A549 (cell line): ENCODE measurements at regions not wholly inside any gene's neighbourhood (a gene's known extent, or its start where the extent isn't known, plus 50 kb on each side); places are given as distances from the start of the nearest gene placed in this dataset.

ENCODE experiments used
- ATAC-seq, 2 experiments: fragments of 200-7000 bp in 1 of 2; fragments of >200 bp in 1 of 2; cut with Nextera tagmentation in 1 of 2; cut with Tn5 transposase in 1 of 2; 3 replicates each; pipeline versions ENCODE4 v1.8.0 to v1.9.1; 2018 to 2020; ENCODE audit warnings: mild to moderate bottlenecking in 1 of 2, moderate library complexity in 1 of 2
- CTCF ChIA-PET: fragments of 300-600 bp; sonication (Branson Sonifier 250); formaldehyde crosslinking; extraction: SDS; loops from one replicate; lab custom pipeline; 2021; ENCODE audit warnings: antibody characterized with exemption, inconsistent platforms; lab: Yijun Ruan, JAX
- POLR2A ChIA-PET: fragments of 350-600 bp; formaldehyde crosslinking; extraction: SDS; loops from one replicate; lab custom pipeline; 2021; ENCODE audit warnings: antibody characterized with exemption, inconsistent platforms; lab: Yijun Ruan, JAX
- DNase-seq, 2 experiments: peaks; one replicate each; pipeline versions ENCODE4 v3.0.0 to v3.0.0-alpha.2; 2011 to 2016; ENCODE audit warnings: low read depth in 1 of 2, low spot score in 1 of 2
- FAIRE-seq: peaks from 2 replicates; lab custom pipeline; 2011; peaks lifted over from hg19 to GRCh38; lab: Jason Lieb, UNC
- H3K27ac ChIP-seq, 2 experiments: fragments of >200 bp; sonication (Bioruptor Twin); formaldehyde crosslinking; 3 replicates each; pipeline ENCODE4 v1.5.1; 2016 to 2017
- H3K4me1 ChIP-seq: fragments of >200 bp; sonication (Bioruptor Twin); formaldehyde crosslinking; 3 replicates; pipeline ENCODE4 v1.6.1; 2016
- H3K4me2 ChIP-seq: fragments of >200 bp; sonication (Bioruptor Twin); formaldehyde crosslinking; 3 replicates; pipeline ENCODE4 v1.6.1; 2016
- H3K4me3 ChIP-seq: fragments of >200 bp; sonication (Bioruptor Twin); formaldehyde crosslinking; 3 replicates; pipeline ENCODE4 v1.5.1; 2016
- H3K9me3 ChIP-seq: fragments of >200 bp; sonication (Bioruptor Twin); formaldehyde crosslinking; 3 replicates; pipeline ENCODE4 v1.6.1; 2016
- CBX8 ChIP-seq: fragments of 200-600 bp; sonication (generic); IDR thresholded peaks from 2 replicates; pipeline ENCODE4 v1.6.1; 2016
- CEBPB ChIP-seq, 2 experiments: fragments of >200 bp in 1 of 2; sonication (Bioruptor Twin) in 1 of 2; formaldehyde crosslinking in 1 of 2; IDR thresholded peaks; 2 replicates each; pipeline ENCODE4 v1.6.1; 2012 to 2016
- CHD4 ChIP-seq: fragments of 200-600 bp; sonication (generic); IDR thresholded peaks from 2 replicates; pipeline ENCODE4 v1.6.1; 2016; ENCODE audit warnings: antibody characterized with exemption, mild to moderate bottlenecking, borderline replicate concordance
- EHF ChIP-seq: fragments of 250-450 bp; sonication (Bioruptor Pico); IDR thresholded peaks from 2 replicates; pipeline ENCODE4 v1.5.0; 2020; ENCODE audit warnings: mild to moderate bottlenecking
- EP300 ChIP-seq, 2 experiments: fragments of >200 bp; sonication (Bioruptor Twin); formaldehyde crosslinking; IDR thresholded peaks; 2 replicates in 1 of 2; 3 replicates in 1 of 2; pipeline ENCODE4 v1.6.1; 2016 to 2017
- FOSB ChIP-seq: fragments of 250-450 bp; sonication (Bioruptor Pico); IDR thresholded peaks from 2 replicates; pipeline ENCODE4 v1.5.0; 2020; ENCODE audit warnings: mild to moderate bottlenecking, moderate library complexity
- HDAC2 ChIP-seq: fragments of 200-600 bp; sonication (generic); IDR thresholded peaks from 2 replicates; pipeline ENCODE4 v1.6.1; 2016
- HEYL ChIP-seq: fragments of 250-450 bp; sonication (Bioruptor Pico); IDR thresholded peaks from 2 replicates; pipeline ENCODE4 v1.8.0; 2021; ENCODE audit warnings: mild to moderate bottlenecking, moderate library complexity
- JUN ChIP-seq, 2 experiments: fragments of >200 bp; sonication (Bioruptor Twin); formaldehyde crosslinking; IDR thresholded peaks; 2 replicates in 1 of 2; 3 replicates in 1 of 2; pipeline ENCODE4 v1.6.1; 2016 to 2017
- MAFK ChIP-seq: fragments of 450-650 bp; IDR thresholded peaks from 2 replicates; pipeline ENCODE4 v1.6.1; 2014; ENCODE audit not compliant: partially characterized antibody
- MAZ ChIP-seq: fragments of 150-350 bp; IDR thresholded peaks from 2 replicates; pipeline ENCODE4 v1.6.1; 2014; ENCODE audit warnings: antibody characterized with exemption, low read depth, low read length, borderline replicate concordance
- NFE2L2 ChIP-seq: fragments of 150-350 bp; conservative IDR thresholded peaks from 2 replicates; pipeline ENCODE4 v1.6.1; 2014; ENCODE audit warnings: low read length
- NPAS2 ChIP-seq: fragments of 250-450 bp; sonication (Bioruptor Pico); IDR thresholded peaks from 2 replicates; pipeline ENCODE4 v1.8.0; 2022; ENCODE audit warnings: mild to moderate bottlenecking, moderate library complexity, borderline replicate concordance
- NR3C1 ChIP-seq: fragments of >200 bp; sonication (Bioruptor Twin); formaldehyde crosslinking; IDR thresholded peaks from 3 replicates; pipeline ENCODE4 v1.6.1; 2017
- POLR2A ChIP-seq: IDR thresholded peaks from 2 replicates; pipeline ENCODE4 v1.6.1; 2012; ENCODE audit warnings: mild to moderate bottlenecking, low read length
- RAD21 ChIP-seq, 2 experiments: fragments of >200 bp in 1 of 2; sonication (Bioruptor Twin) in 1 of 2; formaldehyde crosslinking in 1 of 2; IDR thresholded peaks in 1 of 2; conservative IDR thresholded peaks in 1 of 2; 2 replicates in 1 of 2; 3 replicates in 1 of 2; pipeline ENCODE4 v1.6.1; 2012 to 2018; ENCODE audit warnings: inconsistent platforms in 1 of 2
- RFX5 ChIP-seq: fragments of 450-650 bp; IDR thresholded peaks from 2 replicates; pipeline ENCODE4 v1.7.1; 2014; ENCODE audit warnings: antibody characterized with exemption, mild to moderate bottlenecking, moderate library complexity
- SREBF2 ChIP-seq: fragments of 450-650 bp; IDR thresholded peaks from 2 replicates; pipeline ENCODE4 v1.6.1; 2014; ENCODE audit warnings: mild to moderate bottlenecking, moderate library complexity
- ZC3H11A ChIP-seq: fragments of 450-650 bp; IDR thresholded peaks from 2 replicates; pipeline ENCODE4 v1.6.1; 2014; ENCODE audit warnings: antibody characterized with exemption, mild to moderate bottlenecking
- ZFP36 ChIP-seq: fragments of 450-650 bp; IDR thresholded peaks from 2 replicates; pipeline ENCODE4 v1.6.1; 2014; ENCODE audit warnings: borderline replicate concordance; ENCODE audit not compliant: partially characterized antibody
- WGBS: methylation state at CpG from one replicate; pipeline ENCODE4 v1.1.6; 2017; ENCODE audit errors: missing lambda C conversion rate; 5-methylcytosine and 5-hydroxymethylcytosine counted together
- TF ChIP-seq, protein P1 (sequence below): fragments of 200-600 bp; sonication (generic); IDR thresholded peaks from 2 replicates; pipeline ENCODE4 v1.6.1; 2016; ENCODE audit warnings: antibody characterized with exemption, mild to moderate bottlenecking, moderate library complexity
- TF ChIP-seq, protein P2 (sequence below): fragments of 450-650 bp; IDR thresholded peaks from 2 replicates; pipeline ENCODE4 v1.6.1; 2014; ENCODE audit warnings: antibody characterized with exemption
- TF ChIP-seq, protein P3 (sequence below): IDR thresholded peaks from 2 replicates; pipeline ENCODE4 v1.6.1; 2012
- TF ChIP-seq, protein P4 (sequence below): fragments of >200 bp; sonication (Bioruptor Twin); formaldehyde crosslinking; IDR thresholded peaks from 3 replicates; pipeline ENCODE4 v1.6.1; 2016
- TF ChIP-seq, protein P5 (sequence below): IDR thresholded peaks from 2 replicates; pipeline ENCODE4 v1.6.1; 2012

DNA sequence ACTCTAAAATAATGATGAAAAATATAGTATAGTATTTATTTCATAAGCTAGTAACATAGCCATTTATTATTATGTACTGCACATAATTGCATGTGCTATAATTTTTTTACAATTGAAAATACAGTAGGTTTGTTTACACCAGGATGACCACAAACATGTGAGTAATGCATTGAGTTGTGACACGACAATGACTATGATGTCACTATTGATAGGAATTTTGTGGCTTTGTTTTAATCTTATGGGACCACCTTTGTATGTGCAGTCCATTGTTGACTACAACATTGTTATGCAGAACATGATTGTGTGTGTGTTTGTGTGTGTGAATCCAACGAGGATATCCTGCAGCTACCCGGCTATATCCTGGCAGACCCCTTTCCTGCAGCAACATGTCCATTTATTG, 372.2 kb upstream of the MCTP2 start:
- DNase-seq = no peak
- no peak for FAIRE-seq
- ChIA-PET CTCF (interaction anchor here (1.9 kb wide), 1 partner anchor 261 kb away, joined by 5 read pairs; no protein-coding TSS in a partner anchor), POLR2A (no interaction called here)
- no peaks in the 10 kb centered on the region for H3K9me3 ChIP-seq
- no peak for ATAC-seq
- TF ChIP-seq MAFK (no peak), HDAC2 (no peak), NR3C1 (no peak), CEBPB (IDR thresholded peaks at IDR 0.05) (no peak), RFX5 (no peak), NPAS2 (CRISPR knock-in tag) (no peak), MAZ (no peak), FOSB (no peak), SREBF2 (no peak)
- TF ChIP-seq, protein P1, sequence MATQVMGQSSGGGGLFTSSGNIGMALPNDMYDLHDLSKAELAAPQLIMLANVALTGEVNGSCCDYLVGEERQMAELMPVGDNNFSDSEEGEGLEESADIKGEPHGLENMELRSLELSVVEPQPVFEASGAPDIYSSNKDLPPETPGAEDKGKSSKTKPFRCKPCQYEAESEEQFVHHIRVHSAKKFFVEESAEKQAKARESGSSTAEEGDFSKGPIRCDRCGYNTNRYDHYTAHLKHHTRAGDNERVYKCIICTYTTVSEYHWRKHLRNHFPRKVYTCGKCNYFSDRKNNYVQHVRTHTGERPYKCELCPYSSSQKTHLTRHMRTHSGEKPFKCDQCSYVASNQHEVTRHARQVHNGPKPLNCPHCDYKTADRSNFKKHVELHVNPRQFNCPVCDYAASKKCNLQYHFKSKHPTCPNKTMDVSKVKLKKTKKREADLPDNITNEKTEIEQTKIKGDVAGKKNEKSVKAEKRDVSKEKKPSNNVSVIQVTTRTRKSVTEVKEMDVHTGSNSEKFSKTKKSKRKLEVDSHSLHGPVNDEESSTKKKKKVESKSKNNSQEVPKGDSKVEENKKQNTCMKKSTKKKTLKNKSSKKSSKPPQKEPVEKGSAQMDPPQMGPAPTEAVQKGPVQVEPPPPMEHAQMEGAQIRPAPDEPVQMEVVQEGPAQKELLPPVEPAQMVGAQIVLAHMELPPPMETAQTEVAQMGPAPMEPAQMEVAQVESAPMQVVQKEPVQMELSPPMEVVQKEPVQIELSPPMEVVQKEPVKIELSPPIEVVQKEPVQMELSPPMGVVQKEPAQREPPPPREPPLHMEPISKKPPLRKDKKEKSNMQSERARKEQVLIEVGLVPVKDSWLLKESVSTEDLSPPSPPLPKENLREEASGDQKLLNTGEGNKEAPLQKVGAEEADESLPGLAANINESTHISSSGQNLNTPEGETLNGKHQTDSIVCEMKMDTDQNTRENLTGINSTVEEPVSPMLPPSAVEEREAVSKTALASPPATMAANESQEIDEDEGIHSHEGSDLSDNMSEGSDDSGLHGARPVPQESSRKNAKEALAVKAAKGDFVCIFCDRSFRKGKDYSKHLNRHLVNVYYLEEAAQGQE = no peak
- H3K4me1 ChIP-seq = no peaks in the 10 kb centered on the region
- H3K4me3 ChIP-seq = no peak overlapping the region
- no peak overlapping the region for H3K27ac ChIP-seq
- WGBS = 3% methylated on average over 3 of the region's 3 CpGs
- H3K4me2 ChIP-seq = no peak overlapping the region

DNA sequence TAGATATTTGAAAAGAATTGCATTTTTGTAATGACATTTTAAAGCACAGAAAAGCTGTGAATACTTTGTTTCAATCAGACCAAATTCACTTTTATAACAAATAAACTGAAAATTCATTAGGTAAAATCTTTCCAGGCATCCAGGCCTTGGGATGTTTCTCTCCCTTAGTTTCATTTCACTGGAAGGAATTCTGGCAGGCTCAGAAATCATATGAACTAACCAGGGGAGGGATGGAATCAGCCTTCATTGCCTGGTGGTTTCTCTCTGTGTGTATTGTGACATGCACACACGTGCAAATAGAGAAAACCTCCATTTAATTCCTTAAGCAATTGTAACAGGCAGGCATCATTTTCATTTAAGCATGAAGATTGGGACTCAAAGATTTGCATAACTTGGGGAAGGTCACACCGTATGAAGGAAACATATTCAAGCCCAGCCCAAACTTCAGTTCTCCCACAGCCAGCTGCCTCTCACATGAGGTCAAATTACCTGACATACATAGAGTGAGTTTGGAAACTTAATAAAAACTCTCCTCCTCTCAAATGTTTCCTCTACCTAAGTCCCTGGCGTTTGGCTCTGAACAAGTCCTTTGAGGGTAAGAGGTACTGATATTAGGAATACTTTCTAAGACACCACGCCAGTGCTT, 376.1 kb upstream of the MCTP2 start:
- CTCF ChIA-PET = no interaction called here
- no peak overlapping the region for H3K27ac ChIP-seq
- no peak overlapping the region for H3K4me3 ChIP-seq
- H3K9me3 ChIP-seq = no peaks in the 10 kb centered on the region
- ATAC-seq (no peak), DNase-seq (no peak), FAIRE-seq (no peak)
- H3K4me1 ChIP-seq = no peaks in the 10 kb centered on the region
- H3K4me2 ChIP-seq = no peak overlapping the region
- TF ChIP-seq, protein P2, sequence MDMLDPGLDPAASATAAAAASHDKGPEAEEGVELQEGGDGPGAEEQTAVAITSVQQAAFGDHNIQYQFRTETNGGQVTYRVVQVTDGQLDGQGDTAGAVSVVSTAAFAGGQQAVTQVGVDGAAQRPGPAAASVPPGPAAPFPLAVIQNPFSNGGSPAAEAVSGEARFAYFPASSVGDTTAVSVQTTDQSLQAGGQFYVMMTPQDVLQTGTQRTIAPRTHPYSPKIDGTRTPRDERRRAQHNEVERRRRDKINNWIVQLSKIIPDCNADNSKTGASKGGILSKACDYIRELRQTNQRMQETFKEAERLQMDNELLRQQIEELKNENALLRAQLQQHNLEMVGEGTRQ = no peak
- TF ChIP-seq NR3C1 = no peak
- TF ChIP-seq, protein P3, sequence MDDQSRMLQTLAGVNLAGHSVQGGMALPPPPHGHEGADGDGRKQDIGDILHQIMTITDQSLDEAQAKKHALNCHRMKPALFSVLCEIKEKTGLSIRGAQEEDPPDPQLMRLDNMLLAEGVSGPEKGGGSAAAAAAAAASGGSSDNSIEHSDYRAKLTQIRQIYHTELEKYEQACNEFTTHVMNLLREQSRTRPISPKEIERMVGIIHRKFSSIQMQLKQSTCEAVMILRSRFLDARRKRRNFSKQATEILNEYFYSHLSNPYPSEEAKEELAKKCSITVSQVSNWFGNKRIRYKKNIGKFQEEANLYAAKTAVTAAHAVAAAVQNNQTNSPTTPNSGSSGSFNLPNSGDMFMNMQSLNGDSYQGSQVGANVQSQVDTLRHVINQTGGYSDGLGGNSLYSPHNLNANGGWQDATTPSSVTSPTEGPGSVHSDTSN = no peak
- TF ChIP-seq RFX5 = no peak
- TF ChIP-seq RAD21 (conservative IDR thresholded peaks at IDR 0.05 in 1 of 2, IDR thresholded peaks at IDR 0.05 in 1 of 2) = no peak
- no peak for TF ChIP-seq SREBF2
- no peak for TF ChIP-seq NPAS2 (CRISPR knock-in tag)
- TF ChIP-seq, protein P4, sequence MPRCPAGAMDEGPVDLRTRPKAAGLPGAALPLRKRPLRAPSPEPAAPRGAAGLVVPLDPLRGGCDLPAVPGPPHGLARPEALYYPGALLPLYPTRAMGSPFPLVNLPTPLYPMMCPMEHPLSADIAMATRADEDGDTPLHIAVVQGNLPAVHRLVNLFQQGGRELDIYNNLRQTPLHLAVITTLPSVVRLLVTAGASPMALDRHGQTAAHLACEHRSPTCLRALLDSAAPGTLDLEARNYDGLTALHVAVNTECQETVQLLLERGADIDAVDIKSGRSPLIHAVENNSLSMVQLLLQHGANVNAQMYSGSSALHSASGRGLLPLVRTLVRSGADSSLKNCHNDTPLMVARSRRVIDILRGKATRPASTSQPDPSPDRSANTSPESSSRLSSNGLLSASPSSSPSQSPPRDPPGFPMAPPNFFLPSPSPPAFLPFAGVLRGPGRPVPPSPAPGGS = no peak
- no peak for TF ChIP-seq EP300 (IDR thresholded peaks at IDR 0.05)
- TF ChIP-seq EHF (CRISPR knock-in tag) = no peak
- no peak for TF ChIP-seq ZFP36
- TF ChIP-seq, protein P5, sequence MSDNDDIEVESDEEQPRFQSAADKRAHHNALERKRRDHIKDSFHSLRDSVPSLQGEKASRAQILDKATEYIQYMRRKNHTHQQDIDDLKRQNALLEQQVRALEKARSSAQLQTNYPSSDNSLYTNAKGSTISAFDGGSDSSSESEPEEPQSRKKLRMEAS = no peak
- TF ChIP-seq CHD4 = no peak
- TF ChIP-seq CBX8 = no peak
- TF ChIP-seq NFE2L2 = no peak
- no peak for TF ChIP-seq ZC3H11A
- no peak for TF ChIP-seq HEYL (CRISPR knock-in tag)
- no peak for TF ChIP-seq JUN (IDR thresholded peaks at IDR 0.05)
- no peak for TF ChIP-seq POLR2A
- 11% methylated on average over 4 of the region's 4 CpGs for WGBS
- POLR2A ChIA-PET = no interaction called here
